Vagina (tissue), 2 donors: ENCODE measurements at regions not wholly inside any gene's neighbourhood (a gene's known extent, or its start where the extent isn't known, plus 50 kb on each side); places are given as distances from the start of the nearest gene placed in this dataset.

Source experiments
- DNase-seq, 2 donors: peaks; one replicate each; pipeline ENCODE4 v3.0.0-alpha.2; 2017; ENCODE audit errors: extremely low spot score in 2 of 2
- H3K27ac ChIP-seq: fragments of 200-600 bp; sonication (generic); one replicate; pipeline ENCODE4 v1.5.1; 2019
- H3K27me3 ChIP-seq: fragments of 200-600 bp; sonication (generic); one replicate; pipeline ENCODE4 v1.5.1; 2019
- H3K36me3 ChIP-seq, 2 donors: fragments of 200-600 bp; sonication (generic); one replicate each; pipeline ENCODE4 v1.5.1; 2017 to 2019
- H3K4me1 ChIP-seq: fragments of 200-600 bp; sonication (generic); one replicate; pipeline ENCODE4 v1.5.1; 2019
- H3K4me3 ChIP-seq, 2 donors: fragments of 200-600 bp; sonication (generic); 1 replicate in 1 of 2; 2 replicates in 1 of 2; pipeline ENCODE4 v1.5.1; 2016 to 2019
- H3K9me3 ChIP-seq: fragments of 200-600 bp; sonication (generic); one replicate; pipeline ENCODE4 v1.5.1; 2019
- POLR2A ChIP-seq, 2 donors: fragments of 450-650 bp; IDR thresholded peaks; one replicate each; pipeline ENCODE4 v1.6.1; 2017; ENCODE audit warnings: antibody characterized with exemption in 2 of 2, mild to moderate bottlenecking in 2 of 2, moderate library complexity in 2 of 2
- POLR2AphosphoS5 ChIP-seq, 2 donors: sonication (generic); formaldehyde crosslinking; IDR thresholded peaks; one replicate each; pipeline ENCODE4 v1.9.0; 2017; ENCODE audit warnings: antibody characterized with exemption in 2 of 2, mild to moderate bottlenecking in 2 of 2, low read depth in 1 of 2; ENCODE audit not compliant: insufficient read depth in 1 of 2
- intact Hi-C: fragments of 100-400 bp; cut with DNase I; formaldehyde crosslinking; loops from one replicate; pipeline ENCODE4 v1.15.1; 2023
- TF ChIP-seq, protein P1 (sequence below), 3 experiments: fragments of 450-650 bp in 2 of 3; fragments of 200-600 bp in 1 of 3; sonication (generic) in 1 of 3; IDR thresholded peaks; one replicate each; pipeline ENCODE4 v1.5.1; 2017 to 2019; ENCODE audit warnings: antibody characterized with exemption in 3 of 3, mild to moderate bottlenecking in 2 of 3, moderate library complexity in 2 of 3

DNA sequence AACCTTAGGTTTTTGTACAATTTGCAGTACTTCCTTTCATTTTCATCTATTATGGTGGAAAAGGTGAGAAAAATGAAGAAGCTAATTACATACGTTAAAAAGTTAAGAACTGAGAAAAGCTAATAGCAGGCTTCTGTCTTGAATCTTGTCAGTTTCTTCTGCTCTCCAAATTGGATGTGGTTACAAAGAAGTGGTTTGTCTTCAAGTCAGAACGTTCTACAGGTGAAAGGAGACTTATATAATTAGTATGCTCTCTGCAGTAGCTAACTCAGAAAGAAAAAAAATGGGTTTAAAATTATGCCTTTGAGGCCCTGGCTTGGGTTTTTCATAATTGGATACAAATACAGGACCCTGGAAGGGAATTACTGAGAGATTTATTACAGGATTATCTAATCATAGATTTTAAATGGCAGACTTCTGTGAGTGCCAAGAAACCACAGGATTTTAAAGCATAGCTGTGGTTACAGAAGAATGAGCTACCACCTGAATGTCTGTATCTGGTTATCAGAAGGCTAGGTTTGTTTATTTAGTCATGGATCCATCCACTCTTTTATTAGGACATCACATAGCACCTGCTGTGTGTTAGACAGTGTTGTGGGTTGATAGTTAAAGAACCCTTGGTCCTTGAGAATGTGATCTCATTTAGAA is 528.1 kb upstream of the MCTP2 start:
- Histone ChIP-seq H3K36me3 (no peaks in the 10 kb centered on the region), H3K4me1 (peaks cover 18% of the 10 kb centered on the region), H3K4me3 (no peak overlapping the region), H3K9me3 (no peaks in the 10 kb centered on the region), H3K27me3 (no peaks in the 10 kb centered on the region), H3K27ac (no peak overlapping the region)
- TF ChIP-seq POLR2A (IDR thresholded peaks at IDR 0.05) (no peak), POLR2AphosphoS5 (IDR thresholded peaks at IDR 0.05; ENCODE audit: insufficient read depth in 1 of 2, low read depth in 1 of 2) (no peak)
- TF ChIP-seq, protein P1, sequence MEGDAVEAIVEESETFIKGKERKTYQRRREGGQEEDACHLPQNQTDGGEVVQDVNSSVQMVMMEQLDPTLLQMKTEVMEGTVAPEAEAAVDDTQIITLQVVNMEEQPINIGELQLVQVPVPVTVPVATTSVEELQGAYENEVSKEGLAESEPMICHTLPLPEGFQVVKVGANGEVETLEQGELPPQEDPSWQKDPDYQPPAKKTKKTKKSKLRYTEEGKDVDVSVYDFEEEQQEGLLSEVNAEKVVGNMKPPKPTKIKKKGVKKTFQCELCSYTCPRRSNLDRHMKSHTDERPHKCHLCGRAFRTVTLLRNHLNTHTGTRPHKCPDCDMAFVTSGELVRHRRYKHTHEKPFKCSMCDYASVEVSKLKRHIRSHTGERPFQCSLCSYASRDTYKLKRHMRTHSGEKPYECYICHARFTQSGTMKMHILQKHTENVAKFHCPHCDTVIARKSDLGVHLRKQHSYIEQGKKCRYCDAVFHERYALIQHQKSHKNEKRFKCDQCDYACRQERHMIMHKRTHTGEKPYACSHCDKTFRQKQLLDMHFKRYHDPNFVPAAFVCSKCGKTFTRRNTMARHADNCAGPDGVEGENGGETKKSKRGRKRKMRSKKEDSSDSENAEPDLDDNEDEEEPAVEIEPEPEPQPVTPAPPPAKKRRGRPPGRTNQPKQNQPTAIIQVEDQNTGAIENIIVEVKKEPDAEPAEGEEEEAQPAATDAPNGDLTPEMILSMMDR (IDR thresholded peaks at IDR 0.05): no peak
- DNase-seq: no peak
- intact Hi-C loops: no loop called here

DNA sequence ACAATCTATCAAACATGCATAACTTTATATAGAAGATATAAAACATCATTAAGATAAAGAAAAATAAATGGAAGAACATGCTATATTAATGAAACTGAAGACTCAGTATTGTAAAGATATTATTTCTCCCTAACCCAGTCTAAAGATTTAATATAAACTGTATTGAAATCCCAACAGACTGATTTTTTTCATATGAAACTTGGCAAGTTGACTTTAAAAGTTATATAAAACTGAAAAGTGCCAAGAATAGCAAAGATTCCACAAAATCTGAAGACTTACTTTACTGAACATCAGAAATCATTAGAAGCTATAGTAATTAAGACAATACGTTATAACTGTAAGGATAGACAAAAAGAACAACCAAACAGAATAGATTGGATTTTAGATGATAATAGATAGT is 531.3 kb upstream of the MCTP2 start:
- H3K27me3 ChIP-seq: no peaks in the 10 kb centered on the region
- intact Hi-C loops: no loop called here

DNA sequence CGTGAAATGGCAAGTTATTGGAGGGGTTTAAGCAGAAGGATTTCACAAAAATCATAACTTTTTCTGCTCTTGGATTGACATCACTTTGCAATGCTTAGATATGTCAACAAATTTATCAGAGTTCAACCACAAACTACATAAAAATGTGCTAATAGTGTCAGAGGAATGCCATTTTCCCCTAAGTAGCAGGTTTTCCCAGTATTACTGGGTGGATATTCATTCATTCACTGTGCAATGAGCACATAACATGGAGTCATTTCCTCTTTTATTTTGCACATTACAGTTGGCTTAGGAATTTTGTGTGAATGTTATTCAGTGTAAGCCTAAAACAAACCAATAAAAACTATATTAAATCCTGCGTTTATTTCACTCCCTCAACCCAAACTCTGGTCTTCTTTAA is 537.3 kb upstream of the MCTP2 start:
- DNase-seq: no peak
- TF ChIP-seq POLR2AphosphoS5 (IDR thresholded peaks at IDR 0.05; ENCODE audit: insufficient read depth in 1 of 2, low read depth in 1 of 2) (no peak), POLR2A (IDR thresholded peaks at IDR 0.05) (no peak)
- TF ChIP-seq, protein P1 (IDR thresholded peaks at IDR 0.05): no peak
- Histone ChIP-seq H3K27me3 (no peaks in the 10 kb centered on the region), H3K36me3 (no peaks in the 10 kb centered on the region), H3K9me3 (no peaks in the 10 kb centered on the region), H3K27ac (no peak overlapping the region), H3K4me3 (no peak overlapping the region), H3K4me1 (no peaks in the 10 kb centered on the region)
- intact Hi-C loops: no loop called here

More for the DNA sequence above, 531.3 kb upstream of the MCTP2 start:
- TF ChIP-seq POLR2AphosphoS5 (IDR thresholded peaks at IDR 0.05; ENCODE audit: insufficient read depth in 1 of 2, low read depth in 1 of 2) (no peak), POLR2A (IDR thresholded peaks at IDR 0.05) (no peak)
- TF ChIP-seq, protein P1 (IDR thresholded peaks at IDR 0.05): no peak
- H3K4me3 ChIP-seq: no peak overlapping the region
- H3K27ac ChIP-seq: no peak overlapping the region
- DNase-seq: no peak
- no peaks in the 10 kb centered on the region for H3K9me3 ChIP-seq
- H3K4me1 ChIP-seq: no peaks in the 10 kb centered on the region
- H3K36me3 ChIP-seq: no peaks in the 10 kb centered on the region

DNA sequence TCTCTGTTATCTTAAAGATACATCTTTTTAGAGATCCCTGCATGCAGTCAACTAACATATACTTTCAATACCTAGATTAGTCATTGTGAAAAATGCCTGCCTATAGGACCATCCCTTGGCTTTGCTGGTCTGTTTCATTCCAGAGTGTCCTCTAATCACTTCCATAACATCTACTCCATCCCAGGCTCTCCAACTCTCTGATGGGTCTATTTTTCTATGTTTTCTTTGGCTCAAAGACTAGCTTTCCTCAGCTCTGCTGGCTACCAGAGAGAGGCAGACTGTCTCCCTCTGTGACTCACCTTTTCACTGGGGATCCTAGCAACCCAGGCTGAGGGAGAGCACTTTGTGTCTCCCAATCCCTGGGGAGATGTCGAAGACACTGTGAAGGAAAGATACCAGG is 547.7 kb upstream of the MCTP2 start:
- H3K27ac ChIP-seq: no peak overlapping the region
- no peaks in the 10 kb centered on the region for H3K27me3 ChIP-seq
- H3K4me1 ChIP-seq: no peaks in the 10 kb centered on the region
- H3K9me3 ChIP-seq: peaks cover 15% of the 10 kb centered on the region
- intact Hi-C loops: no loop called here
- H3K4me3 ChIP-seq: no peak overlapping the region
- no peaks in the 10 kb centered on the region for H3K36me3 ChIP-seq
- no peak for DNase-seq
- TF ChIP-seq, protein P1 (IDR thresholded peaks at IDR 0.05): no peak
- no peak for TF ChIP-seq POLR2AphosphoS5 (IDR thresholded peaks at IDR 0.05; ENCODE audit: insufficient read depth in 1 of 2, low read depth in 1 of 2)
- no peak for TF ChIP-seq POLR2A (IDR thresholded peaks at IDR 0.05)

DNA sequence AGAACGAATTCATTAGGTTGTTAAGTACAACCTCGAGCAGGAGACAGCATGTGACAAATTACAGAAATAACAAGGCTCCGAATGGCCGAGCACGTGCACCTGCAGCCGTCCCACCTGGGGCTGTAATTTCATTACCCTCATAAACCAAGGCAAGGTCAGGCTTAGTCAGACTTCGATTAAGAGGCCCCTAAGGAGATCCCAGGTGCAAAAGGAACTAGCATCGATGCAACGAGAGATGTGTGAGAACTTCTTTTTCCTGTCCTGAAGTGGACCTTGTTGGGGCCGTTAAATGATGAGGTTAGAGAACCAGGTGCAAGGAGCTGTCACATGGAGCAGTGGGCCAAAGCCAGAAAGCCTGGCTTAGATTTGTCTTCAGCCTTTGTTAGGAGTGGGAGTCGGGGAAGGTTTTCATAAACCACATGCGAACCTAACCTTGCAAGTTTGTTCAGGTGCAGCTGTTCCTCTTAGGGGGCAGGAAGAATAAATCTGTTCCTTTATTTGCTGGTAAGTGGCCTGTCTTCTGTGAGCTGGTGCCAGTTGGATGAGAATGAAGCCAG is 559.9 kb upstream of the MCTP2 start:
- DNase-seq: no peak
- H3K27ac ChIP-seq: no peak overlapping the region
- H3K27me3 ChIP-seq: no peaks in the 10 kb centered on the region
- no peak overlapping the region for H3K4me3 ChIP-seq
- H3K9me3 ChIP-seq: no peaks in the 10 kb centered on the region
- TF ChIP-seq POLR2AphosphoS5 (IDR thresholded peaks at IDR 0.05; ENCODE audit: insufficient read depth in 1 of 2, low read depth in 1 of 2) (no peak), POLR2A (IDR thresholded peaks at IDR 0.05) (no peak)
- TF ChIP-seq, protein P1 (IDR thresholded peaks at IDR 0.05): no peak
- intact Hi-C loops: no loop called here
- no peaks in the 10 kb centered on the region for H3K36me3 ChIP-seq
- H3K4me1 ChIP-seq: no peaks in the 10 kb centered on the region
